B cell (primary cell): ENCODE measurements at regions not wholly inside any gene's neighbourhood (a gene's known extent, or its start where the extent isn't known, plus 50 kb on each side); places are given as distances from the start of the nearest gene placed in this dataset.

Source experiments
- ATAC-seq: fragments of 200-7000 bp; cut with Tn5 transposase; one replicate; pipeline ENCODE4 v1.10.0; 2021; ENCODE audit warnings: low read depth, mild to moderate bottlenecking, moderate number of reproducible peaks, moderate library complexity
- CTCF ChIA-PET: fragments of 350-600 bp; sonication (Branson Sonifier 250); formaldehyde crosslinking; loops from one replicate; lab custom pipeline; 2021; ENCODE audit warnings: antibody characterized with exemption, inconsistent platforms; lab: Charles Lee
- POLR2A ChIA-PET: fragments of 350-600 bp; sonication (Branson Sonifier 250); formaldehyde crosslinking; loops from one replicate; lab custom pipeline; 2021; ENCODE audit warnings: antibody characterized with exemption; lab: Charles Lee
- DNase-seq: peaks from one replicate; pipeline ENCODE4 v3.0.0; 2013
- H2AFZ ChIP-seq: 2 replicates; pipeline ENCODE4 v1.6.1; 2012; ENCODE audit warnings: mild to moderate bottlenecking, low read depth, low read length; ENCODE audit not compliant: insufficient read depth, poor library complexity, severe bottlenecking
- H3K27ac ChIP-seq, 2 donors: 1 replicate in 1 of 2; 2 replicates in 1 of 2; pipeline ENCODE4 v1.5.1; 2012 to 2013; ENCODE audit warnings: low read length in 2 of 2, mild to moderate bottlenecking in 2 of 2, moderate library complexity in 1 of 2
- H3K27me3 ChIP-seq, 4 experiments: fragments of 200-600 bp in 1 of 4; sonication (generic) in 1 of 4; replicated peaks in 1 of 4; 1 replicate in 2 of 4; 2 replicates in 2 of 4; pipeline versions ENCODE4 v1.6.1 to v1.7.0; 2013 to 2016; ENCODE audit warnings: low read length in 3 of 4, mild to moderate bottlenecking in 2 of 4, mixed read lengths in 1 of 4, moderate library complexity in 1 of 4; ENCODE audit not compliant: insufficient read depth in 4 of 4, control insufficient read depth in 3 of 4; ENCODE audit errors: control extremely low read depth in 1 of 4
- H3K36me3 ChIP-seq, 2 experiments: replicated peaks in 1 of 2; 1 replicate in 1 of 2; 2 replicates in 1 of 2; pipeline versions ENCODE4 v1.6.1 to v1.7.1; 2013; ENCODE audit warnings: low read length in 1 of 2; ENCODE audit not compliant: insufficient read depth in 2 of 2, control insufficient read depth in 1 of 2; ENCODE audit errors: control extremely low read depth in 1 of 2, extremely low read depth in 1 of 2
- H3K4me1 ChIP-seq, 2 donors: fragments of 200-600 bp in 1 of 2; sonication (generic) in 1 of 2; 1 replicate in 1 of 2; 2 replicates in 1 of 2; pipeline versions ENCODE4 v1.5.1 to v1.6.1; 2013 to 2017; ENCODE audit warnings: low read length in 2 of 2; ENCODE audit not compliant: control insufficient read depth in 2 of 2, insufficient read depth in 2 of 2
- H3K4me2 ChIP-seq: replicated peaks from 2 replicates; pipeline ENCODE3; 2012; ENCODE audit warnings: mild to moderate bottlenecking, low read depth, low read length; ENCODE audit not compliant: poor library complexity, severe bottlenecking
- H3K4me3 ChIP-seq, 5 experiments: fragments of 200-600 bp in 1 of 5; sonication (generic) in 1 of 5; 1 replicate in 3 of 5; 2 replicates in 2 of 5; pipeline versions ENCODE4 v1.5.1 to v1.7.0; 2011 to 2016; ENCODE audit warnings: low read length in 4 of 5, mild to moderate bottlenecking in 4 of 5, low read depth in 2 of 5, control low read depth in 1 of 5, moderate library complexity in 1 of 5; ENCODE audit not compliant: insufficient read depth in 1 of 5; ENCODE audit errors: control extremely low read depth in 1 of 5, extremely low read depth in 1 of 5
- H3K79me2 ChIP-seq: fragments of 200-600 bp; sonication (generic); one replicate; pipeline ENCODE4 v1.6.0; 2016; ENCODE audit warnings: low read length; ENCODE audit not compliant: control insufficient read depth, insufficient read depth
- H3K9ac ChIP-seq: fragments of 200-600 bp; sonication (generic); 2 replicates; pipeline ENCODE4 v1.6.1; 2017; ENCODE audit warnings: mild to moderate bottlenecking, low read length, moderate library complexity
- H3K9me3 ChIP-seq, 3 donors: one replicate each; pipeline versions ENCODE4 v1.6.1 to v1.7.1; 2013; ENCODE audit warnings: low read length in 2 of 3; ENCODE audit not compliant: control insufficient read depth in 2 of 3, insufficient read depth in 1 of 3; ENCODE audit errors: control extremely low read depth in 1 of 3
- H4K20me1 ChIP-seq: 2 replicates; pipeline ENCODE4 v1.6.0; 2012; ENCODE audit warnings: mild to moderate bottlenecking, low read length; ENCODE audit not compliant: insufficient read depth, control insufficient read depth, poor library complexity, severe bottlenecking
- H3K27ac Mint-ChIP-seq: one replicate; pipeline ENCODE4 v1.8.0; 2021; ENCODE audit warnings: mixed read lengths
- H3K27me3 Mint-ChIP-seq: one replicate; pipeline ENCODE4 v1.8.0; 2021; ENCODE audit warnings: mixed read lengths
- H3K4me1 Mint-ChIP-seq: one replicate; pipeline ENCODE4 v1.8.0; 2021; ENCODE audit warnings: mixed read lengths
- H3K4me3 Mint-ChIP-seq: one replicate; pipeline ENCODE4 v1.8.0; 2021; ENCODE audit warnings: mixed read lengths
- H3K9me3 Mint-ChIP-seq: one replicate; pipeline ENCODE4 v1.8.0; 2022; ENCODE audit warnings: mixed read lengths; ENCODE audit not compliant: insufficient read depth
- EZH2 ChIP-seq: IDR thresholded peaks from 2 replicates; pipeline ENCODE4 v1.6.1; 2012; ENCODE audit warnings: borderline replicate concordance, low read depth, mild to moderate bottlenecking, moderate library complexity, low read length; ENCODE audit not compliant: insufficient read depth, poor library complexity, severe bottlenecking
- WGBS: methylation state at CpG from one replicate; pipeline ENCODE4 v1.1.5; 2013; ENCODE audit warnings: missing lambda C conversion rate; ENCODE audit not compliant: insufficient coverage; 5-methylcytosine and 5-hydroxymethylcytosine counted together
- intact Hi-C: fragments of 100-400 bp; cut with micrococcal nuclease; formaldehyde crosslinking; loops from one replicate; pipeline ENCODE4 v1.10.0; 2022
- TF ChIP-seq, protein P1 (sequence below): fragments of 200-600 bp; IDR thresholded peaks from one replicate; pipeline ENCODE4 v1.8.0; 2022; ENCODE audit warnings: antibody characterized with exemption, mild to moderate bottlenecking

DNA sequence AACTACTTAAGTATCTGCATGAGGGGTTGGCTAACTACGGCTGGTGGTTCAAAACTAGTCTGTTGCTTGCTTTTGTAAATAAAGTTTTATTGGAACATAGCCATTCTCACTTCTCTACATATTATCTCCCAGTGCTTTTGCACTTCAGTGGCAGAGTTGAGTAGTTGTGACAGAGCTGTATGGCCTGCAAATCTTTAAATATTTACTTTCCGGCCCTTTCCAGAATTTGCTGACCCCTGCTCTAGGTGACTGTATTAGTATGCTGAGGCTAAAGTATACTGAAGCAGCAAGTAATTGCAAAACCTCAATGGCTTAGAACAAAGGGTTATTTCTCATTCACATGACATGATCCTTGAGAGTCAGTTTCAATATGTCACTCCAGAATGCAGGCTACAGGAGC lies 78.3 kb downstream of the OTUD1 start:
- ATAC-seq = no peak
- WGBS = 100% methylated on average over 1 of the region's 2 CpGs

GRCh38 chr10:23521735-23522134 lies 82.9 kb downstream of the OTUD1 start:
- H3K4me1 ChIP-seq = peaks cover 17 to 19% of the 10 kb centered on the region in 2 donors
- ChIA-PET CTCF (interaction anchor here (0.7 to 14.8 kb wide), 7 partner anchors 24 to 364 kb away, joined by 3 to 450 read pairs (median 3); no protein-coding TSS in a partner anchor), POLR2A (no interaction called here)
- no peak overlapping the region for H3K4me3 ChIP-seq
- peak; percentile 44 for DNase-seq
- peak overlapping the region; percentile 55 for H3K4me2 ChIP-seq
- H3K79me2 ChIP-seq = no peaks in the 10 kb centered on the region
- peak overlapping the region; percentile 77 for H3K27ac Mint-ChIP-seq
- no CpG with 5 or more reads among the region's 1 CpG for WGBS
- peak overlapping the region in 1 of 2 donors; percentile 37 for H3K27ac ChIP-seq
- H3K4me1 Mint-ChIP-seq = peaks cover 35% of the 10 kb centered on the region
- ATAC-seq = no peak
- H3K9me3 Mint-ChIP-seq = no peaks in the 10 kb centered on the region
- intact Hi-C loops = loop anchor here (5.0 kb wide), 1 partner anchor 79 kb away; no protein-coding TSS in a partner anchor
- H3K4me3 Mint-ChIP-seq = peak overlapping the region; percentile 38
- no peaks in the 10 kb centered on the region for H4K20me1 ChIP-seq
- H3K9me3 ChIP-seq = no peaks in the 10 kb centered on the region
- no peaks in the 10 kb centered on the region for H3K36me3 ChIP-seq
- TF ChIP-seq, protein P1, sequence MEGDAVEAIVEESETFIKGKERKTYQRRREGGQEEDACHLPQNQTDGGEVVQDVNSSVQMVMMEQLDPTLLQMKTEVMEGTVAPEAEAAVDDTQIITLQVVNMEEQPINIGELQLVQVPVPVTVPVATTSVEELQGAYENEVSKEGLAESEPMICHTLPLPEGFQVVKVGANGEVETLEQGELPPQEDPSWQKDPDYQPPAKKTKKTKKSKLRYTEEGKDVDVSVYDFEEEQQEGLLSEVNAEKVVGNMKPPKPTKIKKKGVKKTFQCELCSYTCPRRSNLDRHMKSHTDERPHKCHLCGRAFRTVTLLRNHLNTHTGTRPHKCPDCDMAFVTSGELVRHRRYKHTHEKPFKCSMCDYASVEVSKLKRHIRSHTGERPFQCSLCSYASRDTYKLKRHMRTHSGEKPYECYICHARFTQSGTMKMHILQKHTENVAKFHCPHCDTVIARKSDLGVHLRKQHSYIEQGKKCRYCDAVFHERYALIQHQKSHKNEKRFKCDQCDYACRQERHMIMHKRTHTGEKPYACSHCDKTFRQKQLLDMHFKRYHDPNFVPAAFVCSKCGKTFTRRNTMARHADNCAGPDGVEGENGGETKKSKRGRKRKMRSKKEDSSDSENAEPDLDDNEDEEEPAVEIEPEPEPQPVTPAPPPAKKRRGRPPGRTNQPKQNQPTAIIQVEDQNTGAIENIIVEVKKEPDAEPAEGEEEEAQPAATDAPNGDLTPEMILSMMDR = no peak
- no peak for TF ChIP-seq EZH2
- H3K27me3 Mint-ChIP-seq = peaks cover 5% of the 10 kb centered on the region
- peak overlapping the region; percentile 10 for H2AFZ ChIP-seq
- H3K27me3 ChIP-seq = no peaks in the 10 kb centered on the region
- H3K9ac ChIP-seq = peak overlapping the region; percentile 15

More for the DNA sequence above, 78.3 kb downstream of the OTUD1 start:
- POLR2A ChIA-PET = no interaction called here
- Mint-ChIP-seq H3K4me3 (no peak overlapping the region), H3K4me1 (peaks cover 18% of the 10 kb centered on the region), H3K9me3 (no peaks in the 10 kb centered on the region), H3K27me3 (peaks cover 15% of the 10 kb centered on the region), H3K27ac (no peak overlapping the region)
- Histone ChIP-seq H3K27ac (no peak overlapping the region), H3K4me1 (peaks cover 12 to 13% of the 10 kb centered on the region in 2 donors), H3K79me2 (no peaks in the 10 kb centered on the region), H3K4me2 (no peak overlapping the region), H3K27me3 (peaks cover 0 to 18% (median 4%) of the 10 kb centered on the region in 4 experiments), H3K9ac (no peak overlapping the region), H3K36me3 (no peaks in the 10 kb centered on the region), H4K20me1 (no peaks in the 10 kb centered on the region), H3K9me3 (peaks cover 0 to 4% (median 0%) of the 10 kb centered on the region in 3 donors), H3K4me3 (no peak overlapping the region), H2AFZ (no peak overlapping the region)
- CTCF ChIA-PET = interaction anchor here (1.9 to 14.8 kb wide), 2 partner anchors 8 to 201 kb away, joined by 8 to 450 read pairs; no protein-coding TSS in a partner anchor
- TF ChIP-seq, protein P1 = no peak
- TF ChIP-seq EZH2 = no peak
- intact Hi-C loops = no loop called here
- DNase-seq = no peak
